Embryonic facial prominence (tissue), 1 donor: ENCODE measurements at regions not wholly inside any gene's neighbourhood (a gene's known extent, or its start where the extent isn't known, plus 50 kb on each side); places are given as distances from the start of the nearest gene placed in this dataset.

ENCODE experiments used
- DNase-seq: peaks from one replicate; pipeline ENCODE4 v3.0.0-alpha.2; 2016; ENCODE audit errors: extremely low spot score

GRCh38 chr5:7955476-7955875 is 86.5 kb downstream of the MTRR start:
- DNase-seq = no peak

- DNase-seq = no peak
Observed at GRCh38 chr5:7957329-7957728, 88.4 kb downstream of the MTRR start.

GRCh38 chr5:7960142-7960541 is 91.2 kb downstream of the MTRR start:
- no peak for DNase-seq

GRCh38 chr5:7961540-7961939 is 92.6 kb downstream of the MTRR start:
- DNase-seq = no peak

- no peak for DNase-seq
Observed at GRCh38 chr5:7970816-7971215, 101.9 kb downstream of the MTRR start.

GRCh38 chr5:7976411-7977190 is 107.7 kb downstream of the MTRR start:
- DNase-seq = no peak

GRCh38 chr5:7978114-7978513 is 109.2 kb downstream of the MTRR start:
- DNase-seq = no peak

- DNase-seq = no peak
Observed at GRCh38 chr5:7978991-7979390, 110.0 kb downstream of the MTRR start.

GRCh38 chr5:7980881-7981280 is 111.9 kb downstream of the MTRR start:
- DNase-seq = no peak

GRCh38 chr5:7983433-7983832 is 114.5 kb downstream of the MTRR start:
- DNase-seq = no peak

GRCh38 chr5:7991125-7991821 is 122.3 kb downstream of the MTRR start:
- no peak for DNase-seq

GRCh38 chr5:7995688-7996294 is 126.8 kb downstream of the MTRR start:
- DNase-seq = no peak

- DNase-seq = no peak
Observed at GRCh38 chr5:8005416-8005815, 136.5 kb downstream of the MTRR start.

- no peak for DNase-seq
Observed at GRCh38 chr5:8012131-8012977, 143.4 kb downstream of the MTRR start.

- no peak for DNase-seq
Observed at GRCh38 chr5:8013948-8014710, 145.2 kb downstream of the MTRR start.

- no peak for DNase-seq
Observed at GRCh38 chr5:8019719-8020218, 150.8 kb downstream of the MTRR start.

- DNase-seq = no peak
Observed at GRCh38 chr5:8020861-8021514, 152.0 kb downstream of the MTRR start.

GRCh38 chr5:8028243-8028642 is 159.3 kb downstream of the MTRR start:
- DNase-seq = no peak

- no peak for DNase-seq
Observed at GRCh38 chr5:8033261-8033660, 164.3 kb downstream of the MTRR start.

- DNase-seq = no peak
Observed at GRCh38 chr5:8034852-8035251, 165.9 kb downstream of the MTRR start.

- DNase-seq = no peak
Observed at GRCh38 chr5:8048920-8049319, 180.0 kb downstream of the MTRR start.
